H9 (cell line): ENCODE measurements at regions not wholly inside any gene's neighbourhood (a gene's known extent, or its start where the extent isn't known, plus 50 kb on each side); places are given as distances from the start of the nearest gene placed in this dataset.

Experiments
- DNase-seq: peaks from one replicate; pipeline ENCODE4 v3.0.0-alpha.2; 2017
- H2AFZ ChIP-seq: one replicate; pipeline ENCODE4 v1.6.1; 2013; ENCODE audit warnings: mild to moderate bottlenecking, low read length, control low read depth, moderate library complexity
- H2AK5ac ChIP-seq: 2 replicates; pipeline ENCODE4 v1.6.1; 2013; ENCODE audit warnings: low read length, control low read depth, mixed read lengths; ENCODE audit not compliant: insufficient read length
- H2BK120ac ChIP-seq: one replicate; pipeline ENCODE4 v1.6.1; 2013; ENCODE audit warnings: low read depth, mild to moderate bottlenecking, low read length, control low read depth, inconsistent platforms; ENCODE audit not compliant: poor library complexity, severe bottlenecking
- H2BK12ac ChIP-seq: 2 replicates; pipeline ENCODE4 v1.6.1; 2013; ENCODE audit warnings: low read length, control low read depth, mixed read lengths, low read depth; ENCODE audit not compliant: insufficient read length
- H2BK15ac ChIP-seq: 2 replicates; pipeline ENCODE4 v1.6.1; 2013; ENCODE audit warnings: low read depth, low read length, control low read depth
- H2BK20ac ChIP-seq: one replicate; pipeline ENCODE4 v1.6.1; 2013; ENCODE audit warnings: low read depth, mild to moderate bottlenecking, low read length, control low read depth, inconsistent platforms; ENCODE audit not compliant: poor library complexity, severe bottlenecking
- H2BK5ac ChIP-seq: 2 replicates; pipeline ENCODE4 v1.6.1; 2013; ENCODE audit warnings: low read length, control low read depth, mixed read lengths; ENCODE audit not compliant: insufficient read length
- H3K14ac ChIP-seq: 2 replicates; pipeline ENCODE4 v1.6.1; 2013; ENCODE audit warnings: low read length, control low read depth; ENCODE audit not compliant: insufficient read depth
- H3K18ac ChIP-seq: 2 replicates; pipeline ENCODE4 v1.6.1; 2013; ENCODE audit warnings: low read depth, mild to moderate bottlenecking, mixed read lengths, low read length, control low read depth; ENCODE audit not compliant: insufficient read length
- H3K23ac ChIP-seq: 2 replicates; pipeline ENCODE4 v1.6.1; 2013; ENCODE audit warnings: low read length, control low read depth, mixed read lengths, low read depth; ENCODE audit not compliant: insufficient read length
- H3K23me2 ChIP-seq: 2 replicates; pipeline ENCODE4 v1.6.1; 2013; ENCODE audit warnings: low read depth, mild to moderate bottlenecking, mixed read lengths, low read length, control low read depth; ENCODE audit not compliant: insufficient read length, poor library complexity, severe bottlenecking
- H3K27ac ChIP-seq: 2 replicates; pipeline ENCODE4 v1.5.1; 2013; ENCODE audit warnings: low read length, control low read depth, mixed read lengths, low read depth; ENCODE audit not compliant: insufficient read length
- H3K27me3 ChIP-seq: 2 replicates; pipeline ENCODE4 v1.6.1; 2013; ENCODE audit warnings: low read length, control low read depth, inconsistent platforms; ENCODE audit not compliant: insufficient read depth
- H3K4ac ChIP-seq: 2 replicates; pipeline ENCODE4 v1.6.1; 2013; ENCODE audit warnings: low read depth, mild to moderate bottlenecking, control low read depth, inconsistent platforms, low read length, moderate library complexity
- H3K4me1 ChIP-seq: 2 replicates; pipeline ENCODE4 v1.6.1; 2013; ENCODE audit warnings: low read length, control low read depth, inconsistent platforms; ENCODE audit not compliant: insufficient read depth
- H3K4me2 ChIP-seq: 2 replicates; pipeline ENCODE4 v1.6.1; 2013; ENCODE audit warnings: low read length, control low read depth, mixed read lengths; ENCODE audit not compliant: insufficient read length, insufficient read depth
- H3K56ac ChIP-seq: 2 replicates; pipeline ENCODE4 v1.6.1; 2013; ENCODE audit warnings: low read depth, mild to moderate bottlenecking, mixed read lengths, low read length, control low read depth; ENCODE audit not compliant: insufficient read length
- H3K79me1 ChIP-seq: 2 replicates; pipeline ENCODE4 v1.6.1; 2013; ENCODE audit warnings: low read depth, mild to moderate bottlenecking, moderate library complexity, low read length, control low read depth, inconsistent platforms; ENCODE audit not compliant: insufficient read depth, poor library complexity, severe bottlenecking
- H3K79me2 ChIP-seq: 2 replicates; pipeline ENCODE4 v1.6.1; 2013; ENCODE audit warnings: low read length, control low read depth, inconsistent platforms; ENCODE audit not compliant: insufficient read depth
- H3K9ac ChIP-seq: 2 replicates; pipeline ENCODE4 v1.6.1; 2013; ENCODE audit warnings: low read length, control low read depth, mixed read lengths; ENCODE audit not compliant: insufficient read length; ENCODE audit errors: extremely low read depth
- H3K9me3 ChIP-seq: one replicate; pipeline ENCODE4 v1.6.1; 2013; ENCODE audit warnings: low read depth, low read length, inconsistent platforms; ENCODE audit not compliant: control insufficient read depth
- H3T11ph ChIP-seq: one replicate; pipeline ENCODE4 v1.6.1; 2013; ENCODE audit warnings: mild to moderate bottlenecking, low read length, control low read depth, inconsistent platforms
- H4K20me1 ChIP-seq: one replicate; pipeline ENCODE4 v1.6.1; 2013; ENCODE audit not compliant: control insufficient read depth, insufficient read length, insufficient read depth
- H4K5ac ChIP-seq: 2 replicates; pipeline ENCODE4 v1.6.1; 2013; ENCODE audit warnings: low read depth, mild to moderate bottlenecking, mixed read lengths, low read length, control low read depth; ENCODE audit not compliant: insufficient read length
- H4K8ac ChIP-seq: replicated peaks from 2 replicates; pipeline ENCODE4 v1.6.1; 2013; ENCODE audit warnings: low read length, control low read depth, mixed read lengths, low read depth; ENCODE audit not compliant: insufficient read length
- H4K91ac ChIP-seq: 2 replicates; pipeline ENCODE4 v1.6.1; 2013; ENCODE audit warnings: low read depth, mild to moderate bottlenecking, moderate library complexity, mixed read lengths, low read length, control low read depth; ENCODE audit not compliant: insufficient read length
- H3K27ac Mint-ChIP-seq, 3 experiments: 2 replicates in 2 of 3; 3 replicates in 1 of 3; pipeline ENCODE4 v1.8.0; 2020 to 2021; ENCODE audit warnings: mixed read lengths in 3 of 3, mild to moderate bottlenecking in 1 of 3, moderate library complexity in 1 of 3
- H3K27me3 Mint-ChIP-seq: 2 replicates; pipeline ENCODE4 v1.8.0; 2021; ENCODE audit warnings: low read depth, mild to moderate bottlenecking, moderate library complexity, mixed read lengths
- H3K36me3 Mint-ChIP-seq, 3 experiments: 2 replicates in 2 of 3; 3 replicates in 1 of 3; pipeline ENCODE4 v1.8.0; 2020 to 2021; ENCODE audit warnings: low read depth in 3 of 3, mixed read lengths in 3 of 3; ENCODE audit not compliant: insufficient read depth in 1 of 3
- H3K4me1 Mint-ChIP-seq, 2 experiments: 2 replicates each; pipeline ENCODE4 v1.8.0; 2020; ENCODE audit warnings: mixed read lengths in 2 of 2
- H3K4me3 Mint-ChIP-seq, 2 experiments: 2 replicates in 1 of 2; 3 replicates in 1 of 2; pipeline ENCODE4 v1.8.0; 2020 to 2021; ENCODE audit warnings: mild to moderate bottlenecking in 2 of 2, mixed read lengths in 2 of 2, moderate library complexity in 1 of 2
- H3K9me3 Mint-ChIP-seq, 2 experiments: 2 replicates in 1 of 2; 3 replicates in 1 of 2; pipeline ENCODE4 v1.8.0; 2020; ENCODE audit warnings: mild to moderate bottlenecking in 2 of 2, mixed read lengths in 2 of 2, moderate library complexity in 1 of 2
- TF ChIP-seq, protein P1 (sequence below): fragments of 200-600 bp; sonication (generic); conservative IDR thresholded peaks from 3 replicates; pipeline ENCODE4 v1.8.0; 2021; ENCODE audit warnings: antibody characterized with exemption, mild to moderate bottlenecking

GRCh38 chr15:75121491-75121890, 80.2 kb upstream of the C15orf39 start:
- TF ChIP-seq, protein P1, sequence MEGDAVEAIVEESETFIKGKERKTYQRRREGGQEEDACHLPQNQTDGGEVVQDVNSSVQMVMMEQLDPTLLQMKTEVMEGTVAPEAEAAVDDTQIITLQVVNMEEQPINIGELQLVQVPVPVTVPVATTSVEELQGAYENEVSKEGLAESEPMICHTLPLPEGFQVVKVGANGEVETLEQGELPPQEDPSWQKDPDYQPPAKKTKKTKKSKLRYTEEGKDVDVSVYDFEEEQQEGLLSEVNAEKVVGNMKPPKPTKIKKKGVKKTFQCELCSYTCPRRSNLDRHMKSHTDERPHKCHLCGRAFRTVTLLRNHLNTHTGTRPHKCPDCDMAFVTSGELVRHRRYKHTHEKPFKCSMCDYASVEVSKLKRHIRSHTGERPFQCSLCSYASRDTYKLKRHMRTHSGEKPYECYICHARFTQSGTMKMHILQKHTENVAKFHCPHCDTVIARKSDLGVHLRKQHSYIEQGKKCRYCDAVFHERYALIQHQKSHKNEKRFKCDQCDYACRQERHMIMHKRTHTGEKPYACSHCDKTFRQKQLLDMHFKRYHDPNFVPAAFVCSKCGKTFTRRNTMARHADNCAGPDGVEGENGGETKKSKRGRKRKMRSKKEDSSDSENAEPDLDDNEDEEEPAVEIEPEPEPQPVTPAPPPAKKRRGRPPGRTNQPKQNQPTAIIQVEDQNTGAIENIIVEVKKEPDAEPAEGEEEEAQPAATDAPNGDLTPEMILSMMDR: no peak
- DNase-seq: no peak
- Histone ChIP-seq H3K27ac (no peak overlapping the region), H2BK5ac (no peak overlapping the region), H3K23ac (no peak overlapping the region), H4K20me1 (no peaks in the 10 kb centered on the region), H2BK15ac (no peak overlapping the region), H4K91ac (no peak overlapping the region), H2BK120ac (no peak overlapping the region), H4K5ac (no peak overlapping the region), H2BK20ac (no peak overlapping the region), H3K18ac (no peak overlapping the region), H3T11ph (no peak overlapping the region), H3K4me1 (no peaks in the 10 kb centered on the region), H3K9me3 (no peaks in the 10 kb centered on the region), H3K27me3 (no peaks in the 10 kb centered on the region), H3K56ac (no peak overlapping the region), H2AK5ac (no peak overlapping the region), H3K4ac (no peak overlapping the region), H3K14ac (no peak overlapping the region), H4K8ac (no peak overlapping the region), H3K79me2 (no peaks in the 10 kb centered on the region), H2AFZ (no peak overlapping the region), H3K9ac (no peak overlapping the region), H3K79me1 (no peaks in the 10 kb centered on the region), H2BK12ac (no peak overlapping the region), H3K23me2 (no peaks in the 10 kb centered on the region), H3K4me2 (no peak overlapping the region)
- no peak overlapping the region for H3K27ac Mint-ChIP-seq
- no peak overlapping the region for H3K4me3 Mint-ChIP-seq
- H3K27me3 Mint-ChIP-seq: no peaks in the 10 kb centered on the region
- peaks cover 0 to 8% (median 3%) of the 10 kb centered on the region in 3 experiments; a peak in 4 of 7 replicates for H3K36me3 Mint-ChIP-seq
- peaks cover 15 to 21% of the 10 kb centered on the region in 2 experiments for H3K4me1 Mint-ChIP-seq
- peaks cover 5 to 13% of the 10 kb centered on the region in 2 experiments for H3K9me3 Mint-ChIP-seq
